ENCODE measurements at regions not wholly inside any gene's neighbourhood (a gene's known extent, or its start where the extent isn't known, plus 50 kb on each side); places are given as distances from the start of the nearest gene placed in this dataset.
"Not testable (repeated sequence)": the region's sequence is repeated elsewhere in the genome, so short reads cannot be mapped to it uniquely, and the experiment has no call there.

GRCh38 chrX:73962948-73963347, 110.4 kb upstream of the XIST start:
- Histone ChIP-seq H3K9me3 (ENCODE audit: low read length) (no peaks in the 10 kb centered on the region), H3K9ac (ENCODE audit: low read length) (no peak overlapping the region), H4K20me1 (ENCODE audit: insufficient read depth, low read depth, low read length) (peaks cover 13% of the 10 kb centered on the region; the same call in 1 of the 2 replicates), H3K4me3 (ENCODE audit: low read length) (no peak overlapping the region), H3K27me3 (ENCODE audit: low read length) (no peaks in the 10 kb centered on the region), H3K36me3 (ENCODE audit: insufficient read depth, low read length) (peaks cover 43% of the 10 kb centered on the region), H3K9me2 (replicated peaks; ENCODE audit: insufficient read depth, low read length) (no peaks in the 10 kb centered on the region), H3K4me1 (ENCODE audit: low read length) (no peaks in the 10 kb centered on the region), H3K4me2 (ENCODE audit: low read depth, low read length, poor library complexity, severe bottlenecking) (no peak overlapping the region), H3K79me2 (ENCODE audit: low read length) (peaks cover 100% of the 10 kb centered on the region), H3K27ac (ENCODE audit: low read length) (no peak overlapping the region), H2AFZ (ENCODE audit: low read length) (no peak overlapping the region)
- no peak for DNase-seq

GRCh38 chrX:73961867-73962266, 109.4 kb upstream of the XIST start:
- peaks cover 100% of the 10 kb centered on the region for H3K79me2 ChIP-seq (ENCODE audit: low read length)
- peaks cover 13% of the 10 kb centered on the region; the same call in 1 of the 2 replicates for H4K20me1 ChIP-seq (ENCODE audit: insufficient read depth, low read depth, low read length)
- not testable (repeated sequence) for H2AFZ ChIP-seq (ENCODE audit: low read length); H3K4me2 ChIP-seq (ENCODE audit: low read depth, low read length, poor library complexity, severe bottlenecking); H3K4me3 ChIP-seq (ENCODE audit: low read length); H3K4me1 ChIP-seq (ENCODE audit: low read length); H3K9me2 ChIP-seq (replicated peaks; ENCODE audit: insufficient read depth, low read length); H3K27me3 ChIP-seq (ENCODE audit: low read length); H3K27ac ChIP-seq (ENCODE audit: low read length); H3K9me3 ChIP-seq (ENCODE audit: low read length); DNase-seq; H3K9ac ChIP-seq (ENCODE audit: low read length)
- H3K36me3 ChIP-seq (ENCODE audit: insufficient read depth, low read length): peaks cover 35% of the 10 kb centered on the region

- Histone ChIP-seq H3K9ac (ENCODE audit: low read length) (peak overlapping the region; percentile 89), H3K4me3 (ENCODE audit: low read length) (peak overlapping the region; percentile 92), H3K27ac (ENCODE audit: low read length) (peak overlapping the region; percentile 54), H3K4me2 (ENCODE audit: low read depth, low read length, poor library complexity, severe bottlenecking) (peak overlapping the region; percentile 78), H4K20me1 (ENCODE audit: insufficient read depth, low read depth, low read length) (no peaks in the 10 kb centered on the region), H3K9me2 (replicated peaks; ENCODE audit: insufficient read depth, low read length) (no peaks in the 10 kb centered on the region), H3K27me3 (ENCODE audit: low read length) (no peaks in the 10 kb centered on the region), H3K4me1 (ENCODE audit: low read length) (peaks cover 12% of the 10 kb centered on the region), H3K79me2 (ENCODE audit: low read length) (peaks cover 53% of the 10 kb centered on the region), H2AFZ (ENCODE audit: low read length) (peak overlapping the region; percentile 83), H3K9me3 (ENCODE audit: low read length) (no peaks in the 10 kb centered on the region), H3K36me3 (ENCODE audit: insufficient read depth, low read length) (peaks cover 25% of the 10 kb centered on the region)
- peak; percentile 67 for DNase-seq
Observed at GRCh38 chrX:73944563-73944908, 92.0 kb upstream of the XIST start.

- H3K9me3 ChIP-seq (ENCODE audit: low read length): no peaks in the 10 kb centered on the region
- H2AFZ ChIP-seq (ENCODE audit: low read length): peak overlapping the region; percentile 83
- H3K36me3 ChIP-seq (ENCODE audit: insufficient read depth, low read length): peaks cover 19% of the 10 kb centered on the region
- peak overlapping the region; percentile 54 for H3K27ac ChIP-seq (ENCODE audit: low read length)
- H3K79me2 ChIP-seq (ENCODE audit: low read length): peaks cover 47% of the 10 kb centered on the region
- H3K9ac ChIP-seq (ENCODE audit: low read length): peak overlapping the region; percentile 89
- H3K4me1 ChIP-seq (ENCODE audit: low read length): peaks cover 12% of the 10 kb centered on the region
- peak overlapping the region; percentile 78 for H3K4me2 ChIP-seq (ENCODE audit: low read depth, low read length, poor library complexity, severe bottlenecking)
- no peaks in the 10 kb centered on the region for H3K9me2 ChIP-seq (replicated peaks; ENCODE audit: insufficient read depth, low read length)
- peak; percentile 97 for DNase-seq
- H3K27me3 ChIP-seq (ENCODE audit: low read length): no peaks in the 10 kb centered on the region
- no peaks in the 10 kb centered on the region for H4K20me1 ChIP-seq (ENCODE audit: insufficient read depth, low read depth, low read length)
- H3K4me3 ChIP-seq (ENCODE audit: low read length): peak overlapping the region; percentile 92
Observed at GRCh38 chrX:73943693-73944562, 91.4 kb upstream of the XIST start.

GRCh38 chrX:73940893-73941470, 88.5 kb upstream of the XIST start:
- no peak for DNase-seq
- H3K79me2 ChIP-seq (ENCODE audit: low read length): peaks cover 18% of the 10 kb centered on the region
- peaks cover 12% of the 10 kb centered on the region for H3K4me1 ChIP-seq (ENCODE audit: low read length)
- H4K20me1 ChIP-seq (ENCODE audit: insufficient read depth, low read depth, low read length): no peaks in the 10 kb centered on the region
- H2AFZ ChIP-seq (ENCODE audit: low read length): no peak overlapping the region
- H3K4me3 ChIP-seq (ENCODE audit: low read length): no peak overlapping the region
- H3K9ac ChIP-seq (ENCODE audit: low read length): no peak overlapping the region
- no peak overlapping the region for H3K27ac ChIP-seq (ENCODE audit: low read length)
- H3K27me3 ChIP-seq (ENCODE audit: low read length): no peaks in the 10 kb centered on the region
- H3K4me2 ChIP-seq (ENCODE audit: low read depth, low read length, poor library complexity, severe bottlenecking): no peak overlapping the region
- H3K9me3 ChIP-seq (ENCODE audit: low read length): no peaks in the 10 kb centered on the region
- H3K36me3 ChIP-seq (ENCODE audit: insufficient read depth, low read length): no peaks in the 10 kb centered on the region
- H3K9me2 ChIP-seq (replicated peaks; ENCODE audit: insufficient read depth, low read length): no peaks in the 10 kb centered on the region

GRCh38 chrX:73937843-73938242, 85.3 kb upstream of the XIST start:
- H3K9ac ChIP-seq (ENCODE audit: low read length); H3K4me3 ChIP-seq (ENCODE audit: low read length); H3K9me3 ChIP-seq (ENCODE audit: low read length); H2AFZ ChIP-seq (ENCODE audit: low read length); DNase-seq; H3K4me2 ChIP-seq (ENCODE audit: low read depth, low read length, poor library complexity, severe bottlenecking); H3K79me2 ChIP-seq (ENCODE audit: low read length); H3K36me3 ChIP-seq (ENCODE audit: insufficient read depth, low read length); H3K4me1 ChIP-seq (ENCODE audit: low read length); H3K9me2 ChIP-seq (replicated peaks; ENCODE audit: insufficient read depth, low read length); H3K27ac ChIP-seq (ENCODE audit: low read length); H3K27me3 ChIP-seq (ENCODE audit: low read length); H4K20me1 ChIP-seq (ENCODE audit: insufficient read depth, low read depth, low read length): not testable (repeated sequence)

GRCh38 chrX:73932522-73932921, 80.0 kb upstream of the XIST start:
- H3K4me3 ChIP-seq (ENCODE audit: low read length): no peak overlapping the region
- H3K4me2 ChIP-seq (ENCODE audit: low read depth, low read length, poor library complexity, severe bottlenecking): no peak overlapping the region
- no peaks in the 10 kb centered on the region for H3K9me3 ChIP-seq (ENCODE audit: low read length)
- no peaks in the 10 kb centered on the region for H3K4me1 ChIP-seq (ENCODE audit: low read length)
- no peaks in the 10 kb centered on the region for H3K36me3 ChIP-seq (ENCODE audit: insufficient read depth, low read length)
- no peak for DNase-seq
- H3K27ac ChIP-seq (ENCODE audit: low read length): no peak overlapping the region
- H4K20me1 ChIP-seq (ENCODE audit: insufficient read depth, low read depth, low read length): no peaks in the 10 kb centered on the region
- H2AFZ ChIP-seq (ENCODE audit: low read length): no peak overlapping the region
- H3K79me2 ChIP-seq (ENCODE audit: low read length): no peaks in the 10 kb centered on the region
- no peaks in the 10 kb centered on the region for H3K9me2 ChIP-seq (replicated peaks; ENCODE audit: insufficient read depth, low read length)
- no peak overlapping the region for H3K9ac ChIP-seq (ENCODE audit: low read length)
- H3K27me3 ChIP-seq (ENCODE audit: low read length): no peaks in the 10 kb centered on the region

- no peak overlapping the region for H3K4me3 ChIP-seq (ENCODE audit: low read length)
- no peaks in the 10 kb centered on the region for H3K9me3 ChIP-seq (ENCODE audit: low read length)
- no peak for DNase-seq
- H3K4me1 ChIP-seq (ENCODE audit: low read length): no peaks in the 10 kb centered on the region
- no peaks in the 10 kb centered on the region for H3K79me2 ChIP-seq (ENCODE audit: low read length)
- no peaks in the 10 kb centered on the region for H3K9me2 ChIP-seq (replicated peaks; ENCODE audit: insufficient read depth, low read length)
- no peaks in the 10 kb centered on the region for H3K36me3 ChIP-seq (ENCODE audit: insufficient read depth, low read length)
- H3K4me2 ChIP-seq (ENCODE audit: low read depth, low read length, poor library complexity, severe bottlenecking): no peak overlapping the region
- H3K27ac ChIP-seq (ENCODE audit: low read length): no peak overlapping the region
- H4K20me1 ChIP-seq (ENCODE audit: insufficient read depth, low read depth, low read length): no peaks in the 10 kb centered on the region
- no peaks in the 10 kb centered on the region for H3K27me3 ChIP-seq (ENCODE audit: low read length)
- H3K9ac ChIP-seq (ENCODE audit: low read length): no peak overlapping the region
- no peak overlapping the region for H2AFZ ChIP-seq (ENCODE audit: low read length)
Observed at GRCh38 chrX:73930300-73930699, 77.8 kb upstream of the XIST start.

Data from Karpas-422 (cell line).